Glomerular endothelial cell (primary cell): ENCODE measurements at regions not wholly inside any gene's neighbourhood (a gene's known extent, or its start where the extent isn't known, plus 50 kb on each side); places are given as distances from the start of the nearest gene placed in this dataset.
"Not testable (repeated sequence)": the region's sequence is repeated elsewhere in the genome, so short reads cannot be mapped to it uniquely, and the experiment has no call there.

Experiments
- DNase-seq: peaks from one replicate; pipeline ENCODE4 v3.0.0-alpha.2; 2011; ENCODE audit warnings: low read depth, low spot score; ENCODE audit errors: extremely low read depth

GRCh38 chr13:103663996-103664395, 597.8 kb upstream of the SLC10A2 start:
- no peak for DNase-seq

GRCh38 chr13:103656311-103656710, 590.1 kb upstream of the SLC10A2 start:
- no peak for DNase-seq

GRCh38 chr13:103640606-103641005, 574.4 kb upstream of the SLC10A2 start:
- DNase-seq, result no peak

GRCh38 chr13:103639326-103639725, 573.1 kb upstream of the SLC10A2 start:
- no peak for DNase-seq

- no peak for DNase-seq
Measured at GRCh38 chr13:103638706-103639105, 572.5 kb upstream of the SLC10A2 start.

- DNase-seq, result no peak
Measured at GRCh38 chr13:103634066-103634465, 567.8 kb upstream of the SLC10A2 start.

- DNase-seq, result no peak
Measured at GRCh38 chr13:103625194-103625593, 559.0 kb upstream of the SLC10A2 start.

- no peak for DNase-seq
Measured at GRCh38 chr13:103618151-103618550, 551.9 kb upstream of the SLC10A2 start.

- DNase-seq, result no peak
Measured at GRCh38 chr13:103615771-103616170, 549.6 kb upstream of the SLC10A2 start.

- no peak for DNase-seq
Measured at GRCh38 chr13:103614761-103615160, 548.5 kb upstream of the SLC10A2 start.

- DNase-seq, result no peak
Measured at GRCh38 chr13:103607995-103608394, 541.8 kb upstream of the SLC10A2 start.

- DNase-seq, result no peak
Measured at GRCh38 chr13:103605546-103606326, 539.5 kb upstream of the SLC10A2 start.

GRCh38 chr13:103599870-103600269, 533.7 kb upstream of the SLC10A2 start:
- DNase-seq, result not testable (repeated sequence)

GRCh38 chr13:103598671-103599070, 532.5 kb upstream of the SLC10A2 start:
- no peak for DNase-seq

- no peak for DNase-seq
Measured at GRCh38 chr13:103573446-103573845, 507.2 kb upstream of the SLC10A2 start.

- DNase-seq, result no peak
Measured at GRCh38 chr13:103568314-103568713, 502.1 kb upstream of the SLC10A2 start.

GRCh38 chr13:103557878-103558277, 491.7 kb upstream of the SLC10A2 start:
- no peak for DNase-seq

GRCh38 chr13:103556681-103557080, 490.5 kb upstream of the SLC10A2 start:
- DNase-seq, result no peak

GRCh38 chr13:103547914-103548313, 481.7 kb upstream of the SLC10A2 start:
- DNase-seq, result no peak

- no peak for DNase-seq
Measured at GRCh38 chr13:103546271-103546670, 480.1 kb upstream of the SLC10A2 start.

- no peak for DNase-seq
Measured at GRCh38 chr13:103542648-103543047, 476.4 kb upstream of the SLC10A2 start.

- DNase-seq, result no peak
Measured at GRCh38 chr13:103540382-103540765, 474.2 kb upstream of the SLC10A2 start.
